HG03342 (cell line): ENCODE measurements at regions not wholly inside any gene's neighbourhood (a gene's known extent, or its start where the extent isn't known, plus 50 kb on each side); places are given as distances from the start of the nearest gene placed in this dataset.

Experiments used
- ATAC-seq: cut with Tn5 transposase; IDR thresholded peaks from one replicate; pipeline ENCODE4 v1.9.1; 2021; ENCODE audit warnings: mild to moderate bottlenecking, moderate library complexity; ENCODE audit not compliant: unreplicated experiment

DNA sequence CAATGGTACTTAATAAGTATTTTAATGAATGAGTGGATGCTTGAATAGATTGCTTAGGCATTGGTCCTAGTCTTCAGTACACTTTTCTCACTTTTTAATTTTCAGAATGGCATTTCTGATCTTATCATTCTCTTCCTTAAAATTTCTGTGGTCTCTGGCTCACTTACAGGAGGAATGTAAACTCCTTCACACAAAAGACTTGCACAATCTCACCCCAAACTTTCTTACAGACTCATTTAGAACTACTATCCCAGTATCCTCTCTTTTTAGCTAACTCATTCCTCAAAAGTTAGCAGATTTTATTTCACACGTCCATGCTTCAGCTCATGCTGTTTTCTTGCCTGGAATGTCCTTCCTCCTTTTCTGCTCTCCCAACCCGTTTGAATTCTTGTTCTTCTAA, 350.1 kb downstream of the GRXCR1 start:
- no peak for ATAC-seq

- ATAC-seq, result no peak
These were observed 351.1 kb downstream of the GRXCR1 start for GRCh38 chr4:43243433-43244116.

GRCh38 chr4:43244688-43245382, 352.3 kb downstream of the GRXCR1 start:
- ATAC-seq, result peak; percentile 98

DNA sequence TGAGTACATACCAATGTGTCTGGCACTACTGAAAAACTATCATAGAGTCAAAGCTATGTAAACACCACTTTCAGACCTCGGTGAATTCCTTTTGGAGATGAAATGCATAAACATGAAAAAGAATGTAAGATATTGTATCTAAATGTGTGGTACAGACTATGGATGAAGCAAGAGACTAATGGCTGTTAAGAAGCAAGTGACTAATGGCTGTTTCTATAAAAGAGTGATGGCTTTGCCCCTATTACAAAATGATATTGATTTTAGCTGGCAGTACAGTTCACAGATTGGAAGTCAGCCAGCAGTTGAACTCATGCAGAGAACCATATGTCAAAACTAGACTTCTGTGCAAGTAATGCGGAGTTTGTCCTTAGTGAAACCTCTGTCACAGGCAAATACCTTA, 359.3 kb downstream of the GRXCR1 start:
- no peak for ATAC-seq

DNA sequence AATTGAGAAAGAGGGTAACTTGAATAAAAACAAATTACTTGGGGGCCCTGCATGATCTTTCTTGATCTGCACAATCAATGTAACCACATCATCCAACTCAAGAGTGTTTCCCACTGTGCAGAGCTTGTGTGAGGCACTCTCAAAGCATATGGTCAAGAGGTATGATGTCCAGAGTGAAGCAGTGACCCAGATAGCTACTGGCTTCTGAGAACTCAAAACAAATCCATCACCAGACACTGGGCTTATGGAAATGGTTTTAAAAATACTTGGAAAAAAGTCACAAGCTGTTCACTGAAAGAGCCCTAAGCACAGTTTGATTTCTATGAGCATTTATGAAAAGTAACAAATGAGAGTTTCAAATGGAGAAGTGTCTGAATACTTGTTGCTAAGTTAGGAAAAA, 361.0 kb downstream of the GRXCR1 start:
- no peak for ATAC-seq

- ATAC-seq, result no peak
These were observed 372.2 kb downstream of the GRXCR1 start for GRCh38 chr4:43264730-43265129.

DNA sequence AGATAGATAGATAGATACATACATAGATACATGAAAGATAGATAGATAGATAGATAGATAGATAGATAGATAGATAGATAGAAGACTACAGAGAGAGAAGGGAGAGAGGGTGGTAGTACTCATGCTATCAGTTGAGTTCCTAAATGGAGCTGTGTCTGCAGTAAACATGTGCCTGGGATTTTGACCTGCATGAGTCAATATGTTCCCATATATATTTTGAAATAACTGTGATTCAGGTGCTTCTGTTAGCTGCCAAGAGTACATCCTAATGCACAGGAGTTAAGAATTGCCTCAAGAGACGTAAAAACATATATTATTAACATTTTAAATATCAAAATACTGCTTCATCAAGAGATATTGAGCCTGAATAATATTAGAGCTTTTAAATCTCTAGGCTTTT, 379.4 kb downstream of the GRXCR1 start:
- no peak for ATAC-seq

GRCh38 chr4:43274376-43274775, 381.9 kb downstream of the GRXCR1 start:
- no peak for ATAC-seq

- no peak for ATAC-seq
These were observed 383.3 kb downstream of the GRXCR1 start for GRCh38 chr4:43275779-43276178.

DNA sequence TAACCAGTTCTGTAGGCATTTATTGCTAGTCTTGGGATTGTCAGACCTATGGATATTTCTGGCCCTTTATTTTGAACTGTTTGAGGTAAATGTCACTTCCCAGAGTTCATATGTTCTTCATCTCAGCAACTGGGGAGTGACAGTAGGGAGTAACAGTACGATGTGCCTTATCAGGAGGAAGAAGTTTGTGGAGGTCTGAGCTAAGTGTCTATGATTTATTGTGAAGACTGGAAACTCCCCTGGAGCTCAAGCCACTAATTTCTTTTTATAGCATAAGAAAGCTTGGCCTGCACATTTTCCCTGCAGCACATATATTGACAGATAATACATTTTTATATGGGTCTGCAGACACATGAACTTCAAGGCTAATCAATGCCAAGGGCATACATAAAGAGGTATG, 383.8 kb downstream of the GRXCR1 start:
- ATAC-seq, result no peak

DNA sequence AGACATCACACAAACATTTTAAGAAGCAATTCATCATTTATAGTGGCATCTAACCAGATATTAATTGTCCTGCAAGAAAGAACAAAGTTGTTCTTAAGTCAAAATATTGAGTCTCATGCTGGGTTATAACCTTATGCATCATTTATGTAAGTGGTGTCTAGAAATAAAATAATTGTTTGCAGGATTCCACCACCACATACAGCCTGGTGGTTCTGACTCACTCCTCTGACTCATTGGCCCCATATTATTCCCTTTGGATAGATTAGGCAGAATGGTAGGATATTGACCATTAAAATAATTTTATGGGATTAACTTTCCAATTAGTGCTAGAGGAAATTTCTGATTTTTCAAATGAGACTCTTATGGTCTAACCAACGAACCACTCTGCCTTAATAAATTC, 384.5 kb downstream of the GRXCR1 start:
- ATAC-seq, result no peak

- no peak for ATAC-seq
These were observed 390.0 kb downstream of the GRXCR1 start for GRCh38 chr4:43282534-43282933.

DNA sequence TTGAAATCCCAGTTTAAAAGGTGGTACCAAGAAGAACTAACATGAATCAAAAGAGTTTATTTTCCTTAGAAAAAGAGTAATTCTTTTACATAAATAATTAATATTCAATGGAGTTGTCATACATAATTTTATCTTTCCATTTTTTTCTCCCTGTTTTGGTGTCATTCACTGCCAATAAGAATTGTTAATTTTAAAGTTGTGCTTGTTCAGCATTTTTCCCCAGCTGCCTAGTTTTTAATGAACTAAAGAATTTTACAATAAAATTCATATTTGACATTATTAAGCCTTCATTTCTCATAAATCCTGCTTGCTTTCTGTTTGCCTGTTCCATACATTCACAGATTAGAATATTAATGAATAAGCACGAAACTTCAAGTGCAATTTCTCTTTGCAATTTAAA, 393.6 kb downstream of the GRXCR1 start:
- ATAC-seq, result no peak

GRCh38 chr4:43296946-43297528, 404.5 kb downstream of the GRXCR1 start:
- ATAC-seq, result no peak

DNA sequence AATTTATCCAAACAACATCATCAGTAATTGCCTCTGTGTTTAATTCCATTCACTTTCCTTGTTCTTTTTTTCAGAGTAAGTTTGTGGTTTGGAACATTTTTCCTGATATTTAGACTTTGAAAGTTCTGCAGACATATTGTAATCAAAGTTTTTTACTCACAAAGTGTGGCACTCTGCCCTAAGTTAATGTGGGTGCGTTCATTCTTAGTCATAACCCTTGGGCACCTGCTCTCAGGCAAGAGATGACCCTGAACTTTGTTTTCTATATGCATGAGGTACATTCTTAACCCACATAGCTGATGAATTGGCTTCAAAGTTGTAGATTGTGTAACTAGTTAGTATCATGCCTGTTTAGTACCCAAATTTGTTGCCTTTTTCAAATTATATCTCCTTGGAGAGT, 424.3 kb downstream of the GRXCR1 start:
- no peak for ATAC-seq

DNA sequence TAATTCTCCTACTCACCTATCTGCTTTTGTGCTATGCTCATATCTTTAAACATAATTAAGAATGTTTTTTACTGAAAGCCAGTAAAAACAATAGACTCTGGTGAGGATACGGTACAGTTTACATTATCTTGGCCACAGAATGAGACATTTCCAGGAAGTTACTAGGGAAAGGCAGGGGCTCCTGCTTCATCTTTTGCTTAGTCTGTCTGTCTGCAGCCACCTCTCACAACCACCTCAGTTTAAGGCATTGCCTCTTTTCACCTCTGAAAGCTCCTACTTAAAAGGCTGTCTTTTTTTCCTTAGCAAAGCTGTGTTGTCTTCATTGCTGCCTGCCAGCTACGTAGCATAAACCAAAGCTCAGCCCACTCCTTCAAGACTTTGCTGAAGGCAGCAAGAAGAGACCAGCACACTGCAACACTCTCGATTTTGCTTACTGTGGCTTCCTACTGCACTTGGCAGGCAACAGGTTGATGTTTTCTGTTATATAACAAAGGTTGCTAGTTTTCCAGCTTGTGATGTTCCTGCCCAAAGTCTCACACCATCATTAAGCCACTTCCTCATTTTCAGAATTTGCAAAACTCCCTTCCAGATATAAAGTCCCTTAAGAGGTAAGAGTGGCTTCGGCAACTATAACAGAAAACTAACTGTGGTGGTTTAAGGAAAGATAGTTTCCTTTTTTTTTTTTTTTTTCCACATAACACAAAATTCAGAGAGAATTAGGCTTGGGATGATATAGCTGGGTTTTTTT, 432.9 kb downstream of the GRXCR1 start:
- no peak for ATAC-seq

- ATAC-seq, result no peak
These were observed 437.8 kb downstream of the GRXCR1 start for GRCh38 chr4:43330288-43330687.

GRCh38 chr4:43331226-43332051, 438.9 kb downstream of the GRXCR1 start:
- ATAC-seq, result no peak

DNA sequence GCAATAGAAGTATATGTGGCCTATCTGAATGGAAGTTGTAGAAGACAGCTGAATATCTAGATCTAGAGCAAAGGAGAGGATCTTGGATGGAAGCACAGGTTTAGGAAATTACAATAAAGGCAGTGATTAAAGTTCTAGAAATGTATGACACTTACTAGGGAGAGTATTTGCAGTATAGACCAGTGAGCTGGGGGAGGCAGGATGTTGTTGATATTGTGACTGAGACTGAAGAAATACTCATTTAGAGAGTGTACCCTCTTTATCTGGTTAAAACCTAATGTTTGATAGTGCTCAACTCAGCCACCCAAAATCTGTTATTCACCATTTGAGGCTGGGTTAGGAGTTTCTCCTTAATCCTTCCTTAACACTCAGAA, 439.5 kb downstream of the GRXCR1 start:
- ATAC-seq, result no peak

GRCh38 chr4:43337707-43338106, 445.2 kb downstream of the GRXCR1 start:
- ATAC-seq, result no peak

- ATAC-seq, result no peak
These were observed 446.9 kb downstream of the GRXCR1 start for GRCh38 chr4:43339435-43339834.
